GM12878 (cell line): ENCODE measurements at regions not wholly inside any gene's neighbourhood (a gene's known extent, or its start where the extent isn't known, plus 50 kb on each side); places are given as distances from the start of the nearest gene placed in this dataset.

Experiments used
- ATAC-seq: fragments of 200-7000 bp; cut with Tn5 transposase; 3 replicates; pipeline ENCODE4 v1.9.1; 2020; ENCODE audit warnings: mild to moderate bottlenecking, moderate library complexity
- BruUV-seq: library from RNA; stranded (reverse); fragments of 400-500 nt; replicated peaks from 2 replicates; lab custom pipeline; 2021; lab: Mats Ljungman, UMichigan
- CTCF ChIA-PET: fragments of 300-600 bp; sonication (Branson Sonifier 250); formaldehyde crosslinking; extraction: SDS; loops from one replicate; lab custom pipeline; 2021; ENCODE audit warnings: inconsistent platforms; lab: Yijun Ruan, JAX
- POLR2A ChIA-PET: fragments of 350-600 bp; formaldehyde crosslinking; extraction: SDS; loops from one replicate; lab custom pipeline; 2021; ENCODE audit warnings: inconsistent platforms; lab: Charles Lee
- RAD21 ChIA-PET: fragments of 300-600 bp; sonication (Branson Sonifier 250); formaldehyde crosslinking; loops from one replicate; lab custom pipeline; 2023; ENCODE audit warnings: antibody characterized with exemption; ENCODE audit not compliant: unreplicated experiment; lab: Charles Lee
- SMC1A ChIA-PET: fragments of 300-600 bp; sonication (Branson Sonifier 250); formaldehyde crosslinking; loops from one replicate; lab custom pipeline; 2023; ENCODE audit not compliant: unreplicated experiment, uncharacterized antibody; lab: Charles Lee
- DNase-seq: peaks from one replicate; pipeline ENCODE4 v3.0.0-alpha.2; 2011; ENCODE audit warnings: low read depth, low spot score
- FAIRE-seq: peaks from 3 replicates; lab custom pipeline; 2011; peaks lifted over from hg19 to GRCh38; lab: Jason Lieb, UNC
- H2AFZ ChIP-seq: 2 replicates; pipeline ENCODE4 v1.6.0; 2011; ENCODE audit warnings: low read depth, low read length, control low read depth; ENCODE audit not compliant: control insufficient read depth
- H3K27ac ChIP-seq: 2 replicates; pipeline ENCODE4 v1.5.1; 2011; ENCODE audit warnings: control low read depth; ENCODE audit not compliant: control insufficient read depth, insufficient read depth
- H3K27me3 ChIP-seq, 2 experiments: replicated peaks in 1 of 2; 2 replicates each; pipeline versions ENCODE4 v1.6.0 to v1.6.1; 2011; ENCODE audit warnings: low read length in 1 of 2; ENCODE audit not compliant: control insufficient read depth in 2 of 2, insufficient read depth in 2 of 2
- H3K36me3 ChIP-seq, 2 experiments: 2 replicates each; pipeline ENCODE4 v1.5.1; 2011; ENCODE audit warnings: low read length in 1 of 2; ENCODE audit not compliant: control insufficient read depth in 2 of 2, insufficient read depth in 2 of 2
- H3K4me1 ChIP-seq: 2 replicates; pipeline ENCODE4 v1.6.1; 2011; ENCODE audit warnings: mild to moderate bottlenecking, low read length, moderate library complexity, mixed read lengths; ENCODE audit not compliant: control insufficient read depth, insufficient read depth
- H3K4me2 ChIP-seq: 2 replicates; pipeline ENCODE4 v1.6.0; 2011; ENCODE audit warnings: control low read depth; ENCODE audit not compliant: control insufficient read depth, insufficient read depth
- H3K4me3 ChIP-seq: fragments of 200-600 bp; sonication (generic); 2 replicates; pipeline ENCODE4 v1.5.1; 2016
- H3K79me2 ChIP-seq: 2 replicates; pipeline ENCODE4 v1.6.0; 2011; ENCODE audit warnings: low read length; ENCODE audit not compliant: control insufficient read depth, insufficient read depth
- H3K9ac ChIP-seq: 2 replicates; pipeline ENCODE4 v1.8.0; 2011; ENCODE audit warnings: low read length, control low read depth, mixed read lengths; ENCODE audit not compliant: control insufficient read depth, insufficient read depth
- H3K9me3 ChIP-seq: replicated peaks from 3 replicates; pipeline ENCODE4 v1.5.1; 2011; ENCODE audit warnings: mild to moderate bottlenecking, low read length; ENCODE audit not compliant: control insufficient read depth, insufficient read depth
- H4K20me1 ChIP-seq: 2 replicates; pipeline ENCODE4 v1.6.0; 2011; ENCODE audit not compliant: control insufficient read depth, insufficient read depth
- ATF7 ChIP-seq: fragments of 450-650 bp; IDR thresholded peaks from 2 replicates; pipeline ENCODE4 v1.6.1; 2016; ENCODE audit warnings: low read depth, mild to moderate bottlenecking
- CREB1 ChIP-seq: IDR thresholded peaks from 2 replicates; pipeline ENCODE4 v1.6.1; 2012; ENCODE audit warnings: low read depth, mild to moderate bottlenecking, inconsistent platforms
- FOS ChIP-seq: IDR thresholded peaks from 3 replicates; pipeline ENCODE4 v1.6.1; 2011; ENCODE audit warnings: borderline replicate concordance; ENCODE audit not compliant: insufficient read length; ENCODE audit errors: extremely low read depth
- HSF1 ChIP-seq: fragments of 150-350 bp; IDR thresholded peaks from 2 replicates; pipeline ENCODE4 v1.6.1; 2014; ENCODE audit warnings: mild to moderate bottlenecking, low read depth, low read length
- MEF2B ChIP-seq: fragments of 450-650 bp; IDR thresholded peaks from 2 replicates; pipeline ENCODE4 v1.6.1; 2018; ENCODE audit warnings: mild to moderate bottlenecking, moderate library complexity; ENCODE audit not compliant: partially characterized antibody, poor library complexity, severe bottlenecking
- NR2C1 ChIP-seq: fragments of 450-650 bp; IDR thresholded peaks from 2 replicates; pipeline ENCODE4 v1.6.1; 2017; ENCODE audit warnings: antibody characterized with exemption, mild to moderate bottlenecking, moderate library complexity
- RBBP5 ChIP-seq: fragments of 200-600 bp; sonication (generic); conservative IDR thresholded peaks from 2 replicates; pipeline ENCODE4 v1.6.1; 2016
- ZNF384 ChIP-seq: IDR thresholded peaks from 2 replicates; pipeline ENCODE4 v1.6.1; 2012; ENCODE audit warnings: low read depth, mild to moderate bottlenecking, low read length, improper control_type of control experiment, borderline replicate concordance
- ZNF622 ChIP-seq: fragments of 450-650 bp; IDR thresholded peaks from 2 replicates; pipeline ENCODE4 v1.6.1; 2017; ENCODE audit warnings: mild to moderate bottlenecking, inconsistent platforms
- WGBS: methylation state at CpG from one replicate; pipeline ENCODE4 v1.1.6; 2016; ENCODE audit warnings: low lambda C conversion rate; ENCODE audit not compliant: insufficient replicate concordance, insufficient coverage; ENCODE audit errors: missing lambda C conversion rate; 5-methylcytosine and 5-hydroxymethylcytosine counted together
- in situ Hi-C: fragments of 300-500 bp; cut with MboI; formaldehyde crosslinking; loops from 9 replicates; pipeline ENCODE4 v1.14.3; 2018; ENCODE audit warnings: mixed read lengths
- intact Hi-C: fragments of 100-400 bp; cut with micrococcal nuclease; formaldehyde crosslinking; loops from one replicate; pipeline ENCODE4 v1.14.2; 2022; ENCODE audit not compliant: unreplicated experiment

- no peaks in the 10 kb centered on the region for H3K79me2 ChIP-seq
- no peaks in the 10 kb centered on the region for H4K20me1 ChIP-seq
- in situ Hi-C loops: no loop called here
- CTCF ChIA-PET: no interaction called here
- no peaks in the 10 kb centered on the region for H3K4me1 ChIP-seq
- intact Hi-C loops: no loop called here
- H3K9me3 ChIP-seq: no peaks in the 10 kb centered on the region; the same call in 2 of the 3 replicates
- no peaks in the 10 kb centered on the region for H3K27me3 ChIP-seq
- no peak overlapping the region for H3K27ac ChIP-seq
- no peak for ATAC-seq
- DNase-seq: no peak
- no peak for FAIRE-seq
- 17% methylated on average over 6 of the region's 6 CpGs for WGBS
- H2AFZ ChIP-seq: no peak overlapping the region
- H3K9ac ChIP-seq: no peak overlapping the region
- H3K4me3 ChIP-seq: no peak overlapping the region
- POLR2A ChIA-PET: no interaction called here
- RAD21 ChIA-PET: no interaction called here
- no TSS peak for BruUV-seq
- SMC1A ChIA-PET: no interaction called here
- no peaks in the 10 kb centered on the region for H3K36me3 ChIP-seq
- H3K4me2 ChIP-seq: no peak overlapping the region
- TF ChIP-seq ATF7 (no peak), HSF1 (no peak), FOS (no peak), CREB1 (no peak), NR2C1 (no peak), ZNF622 (no peak), RBBP5 (no peak), MEF2B (no peak), ZNF384 (no peak)
Measured at GRCh38 chr1:4317207-4317606, 337.2 kb upstream of the AJAP1 start.
